ENCODE measurements at regions not wholly inside any gene's neighbourhood (a gene's known extent, or its start where the extent isn't known, plus 50 kb on each side); places are given as distances from the start of the nearest gene placed in this dataset.
A peak's percentile ranks its signal among the peaks of the same experiment; 100 is the strongest.

DNA sequence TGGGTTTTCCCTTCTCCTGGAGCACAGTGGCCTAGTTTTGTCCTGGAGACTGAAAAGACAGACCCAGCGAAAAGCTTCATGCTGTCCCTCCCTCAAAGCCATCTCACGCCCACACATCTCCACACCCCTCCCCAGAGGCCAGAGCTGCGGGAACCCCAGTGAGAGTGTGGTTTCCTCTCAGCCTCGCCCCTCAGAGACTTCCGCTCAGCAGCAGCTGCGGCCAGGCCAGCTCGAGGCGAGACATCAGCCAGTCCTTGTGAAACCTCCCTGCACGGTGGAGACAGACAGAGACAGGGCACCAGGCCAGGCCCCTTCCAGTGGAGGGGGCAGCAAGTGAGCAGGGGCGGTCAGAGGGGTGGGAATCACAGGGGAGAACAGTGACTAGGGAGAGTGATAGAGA lies 77.0 kb upstream of the TNRC6C start:
- DNase-seq (peak; percentile 72 to 79), ATAC-seq (peak; percentile 62)
- intact Hi-C loops (cut with DNase I, micrococcal nuclease), result no loop called here

- DNase-seq (no peak), ATAC-seq (no peak)
- intact Hi-C loops (cut with DNase I, micrococcal nuclease), result no loop called here
Measured at GRCh38 chr17:77882040-77882439, 76.5 kb upstream of the TNRC6C start.

DNA sequence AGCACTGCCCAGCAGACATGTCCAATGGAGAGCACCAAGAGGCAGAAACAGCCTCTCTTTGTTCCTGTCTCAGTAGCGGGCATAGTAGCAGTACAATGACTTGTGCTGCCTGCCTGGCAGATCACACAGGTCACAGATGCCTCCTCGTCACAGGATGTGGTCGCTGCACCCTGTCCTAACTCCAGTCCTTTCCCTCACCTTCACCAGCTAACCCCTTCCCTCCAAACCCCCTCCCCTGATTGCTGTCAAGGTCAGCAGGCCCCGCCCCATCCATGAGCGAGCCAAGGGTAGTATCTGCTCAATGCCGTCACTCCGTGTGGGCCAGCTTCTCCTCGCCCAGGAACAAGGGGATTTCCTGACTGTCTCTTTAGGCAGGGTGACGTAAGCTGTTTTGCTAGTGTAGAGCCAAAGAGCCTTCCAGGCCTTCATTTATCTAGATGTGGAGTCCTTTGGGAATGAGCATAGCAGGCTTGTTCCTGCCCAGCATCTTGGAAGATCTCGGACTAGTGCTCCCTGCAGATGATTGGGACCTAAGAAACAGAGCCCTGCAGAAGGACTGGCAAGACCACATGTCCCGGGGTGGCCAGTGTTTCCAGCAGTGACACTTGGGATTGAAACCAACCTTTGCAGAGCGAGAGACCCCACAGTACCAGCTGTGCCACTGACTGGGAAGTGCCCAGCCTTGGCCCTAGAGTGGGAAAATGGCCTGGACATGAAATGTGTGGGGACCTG lies 75.9 kb upstream of the TNRC6C start:
- ATAC-seq (peak; percentile 48), DNase-seq (peak; percentile 45 to 60)
- intact Hi-C loops (cut with DNase I, micrococcal nuclease), result no loop called here

GRCh38 chr17:77883213-77883650 lies 75.3 kb upstream of the TNRC6C start:
- intact Hi-C loops (cut with DNase I, micrococcal nuclease), result no loop called here
- no peak for DNase-seq
- ATAC-seq, result no peak

DNA sequence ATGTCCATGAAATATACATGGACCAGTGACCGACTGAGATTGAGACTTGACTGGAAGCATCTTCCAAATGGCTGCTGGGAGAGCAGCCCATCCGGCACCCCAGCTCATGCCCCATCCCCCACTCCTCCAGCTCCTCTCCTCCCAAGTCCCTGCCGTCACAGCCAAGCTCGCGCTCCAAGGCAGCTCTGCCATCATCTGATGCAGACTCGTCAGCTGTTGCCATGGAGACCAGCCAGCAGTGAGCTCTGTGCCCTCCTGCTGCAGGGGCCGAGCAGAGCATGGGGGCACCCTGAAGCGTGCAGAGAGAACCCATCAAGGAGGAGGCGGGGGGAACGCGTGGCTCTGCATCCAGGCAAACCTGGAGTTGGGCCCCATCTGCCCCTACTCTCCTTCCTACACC lies 74.5 kb upstream of the TNRC6C start:
- intact Hi-C loops (cut with DNase I, micrococcal nuclease), result no loop called here
- DNase-seq, result no peak
- no peak for ATAC-seq

DNA sequence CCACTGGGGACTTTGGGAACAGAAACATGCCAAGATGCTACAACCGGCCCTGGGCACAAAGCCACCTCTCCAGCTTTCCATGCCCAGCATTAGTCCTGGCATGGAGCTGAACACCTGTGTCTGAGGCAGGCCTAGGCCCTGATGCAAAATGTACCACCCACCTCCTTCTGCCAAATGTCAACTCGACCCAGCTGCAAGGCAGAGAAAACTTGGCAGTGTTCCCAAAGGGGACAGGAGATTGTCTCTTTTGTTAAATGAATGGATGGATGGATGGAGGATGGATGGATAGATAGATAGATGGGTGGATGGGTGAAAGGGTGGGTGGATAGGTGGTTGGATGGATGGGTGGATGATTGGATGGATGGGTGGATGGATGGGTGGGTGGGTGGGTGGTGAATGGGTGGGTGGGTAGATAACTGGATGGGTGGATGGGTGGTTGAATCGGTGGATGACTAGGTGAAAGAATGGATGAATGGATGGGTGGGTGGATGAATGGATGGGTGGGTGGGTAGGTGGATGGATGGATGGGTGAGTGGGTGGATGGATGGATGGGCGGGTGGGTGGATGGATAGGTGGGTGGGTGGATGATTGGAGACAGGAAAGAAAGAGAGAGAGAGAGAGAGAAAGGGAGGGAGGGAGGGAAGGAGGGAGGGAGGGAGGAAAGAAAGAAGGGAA lies 73.4 kb upstream of the TNRC6C start:
- no peak for DNase-seq
- no peak for ATAC-seq
- intact Hi-C loops (cut with DNase I, micrococcal nuclease), result no loop called here

- no peak for ATAC-seq
- intact Hi-C loops (cut with DNase I, micrococcal nuclease), result no loop called here
- DNase-seq, result no peak
Measured at GRCh38 chr17:77885678-77886386, 72.7 kb upstream of the TNRC6C start.

- no peak for ATAC-seq
- DNase-seq, result no peak
- intact Hi-C loops (cut with DNase I, micrococcal nuclease), result no loop called here
Measured at GRCh38 chr17:77886387-77886728, 72.1 kb upstream of the TNRC6C start.

GRCh38 chr17:77887110-77887463 lies 71.4 kb upstream of the TNRC6C start:
- intact Hi-C loops (cut with DNase I, micrococcal nuclease), result no loop called here
- no peak for ATAC-seq
- no peak for DNase-seq

- DNase-seq, result peak; percentile 67 to 72
- intact Hi-C loops (cut with DNase I, micrococcal nuclease), result no loop called here
- peak; percentile 50 for ATAC-seq
Measured at GRCh38 chr17:77887464-77888241, 70.8 kb upstream of the TNRC6C start.

DNA sequence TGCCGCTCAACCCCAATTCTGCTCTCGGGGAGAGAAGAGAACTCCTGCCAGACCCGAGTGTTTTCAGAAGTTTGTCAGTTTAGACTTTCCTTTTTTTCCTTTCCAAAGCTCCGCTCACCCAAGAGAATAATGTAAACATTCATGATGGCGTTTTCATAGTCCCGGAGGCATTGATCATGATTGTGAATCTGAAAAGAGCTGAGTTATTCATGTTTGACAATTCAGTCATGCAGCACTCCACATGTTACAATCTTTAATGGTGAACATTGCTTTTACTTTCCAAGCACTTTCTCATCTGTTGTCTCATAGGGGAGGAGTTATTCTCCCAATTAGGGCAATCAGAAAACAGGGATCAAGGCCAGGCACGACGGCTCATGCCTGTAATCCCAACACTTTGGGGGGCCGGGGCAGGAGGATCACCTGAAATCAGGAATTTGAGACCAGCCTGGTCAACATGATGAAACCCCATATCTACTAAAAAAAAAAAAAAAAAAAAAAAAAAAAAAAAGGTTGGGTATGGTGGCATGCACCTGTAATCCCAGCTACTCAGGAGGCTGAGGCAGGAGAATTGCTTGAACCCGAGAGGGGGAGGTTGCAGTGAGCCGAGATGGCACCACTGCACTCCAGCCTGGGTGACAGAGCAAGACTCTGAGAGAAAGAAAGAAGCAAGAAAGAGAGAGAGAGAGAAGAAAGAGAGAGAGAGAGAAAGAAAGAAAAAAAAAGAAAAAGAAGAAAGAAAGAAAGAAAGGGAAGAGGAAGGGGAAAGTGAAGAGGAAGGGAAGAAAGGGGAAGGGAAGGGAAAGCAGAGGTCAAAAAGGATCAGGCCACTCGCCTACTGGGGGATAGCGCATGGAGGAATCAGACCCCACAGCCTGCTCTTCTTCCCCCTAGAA lies 70.0 kb upstream of the TNRC6C start:
- ATAC-seq (no peak), DNase-seq (no peak)

DNA sequence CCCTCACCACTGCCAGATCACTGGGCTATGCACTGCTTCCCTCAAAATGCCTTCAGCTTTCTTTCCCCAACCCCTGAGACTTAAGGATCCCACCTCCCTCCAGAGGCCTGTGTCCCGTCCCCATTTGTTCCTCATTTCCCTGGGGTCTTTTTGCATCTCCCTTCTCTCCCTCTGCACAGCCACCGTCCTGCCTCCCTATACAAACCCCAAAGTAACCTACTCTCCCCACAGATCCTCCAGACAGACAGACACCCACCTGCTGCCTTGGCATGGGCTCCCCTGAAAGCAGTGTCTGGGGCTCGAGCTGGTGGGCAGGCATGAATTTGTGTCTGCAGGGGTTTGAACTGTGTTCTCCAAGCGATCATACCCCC lies 69.4 kb upstream of the TNRC6C start:
- no peak for ATAC-seq
- intact Hi-C loops (cut with DNase I, micrococcal nuclease), result no loop called here
- no peak for DNase-seq

More for the DNA sequence above, 70.0 kb upstream of the TNRC6C start:
- intact Hi-C loops (cut with DNase I, micrococcal nuclease), result no loop called here

DNA sequence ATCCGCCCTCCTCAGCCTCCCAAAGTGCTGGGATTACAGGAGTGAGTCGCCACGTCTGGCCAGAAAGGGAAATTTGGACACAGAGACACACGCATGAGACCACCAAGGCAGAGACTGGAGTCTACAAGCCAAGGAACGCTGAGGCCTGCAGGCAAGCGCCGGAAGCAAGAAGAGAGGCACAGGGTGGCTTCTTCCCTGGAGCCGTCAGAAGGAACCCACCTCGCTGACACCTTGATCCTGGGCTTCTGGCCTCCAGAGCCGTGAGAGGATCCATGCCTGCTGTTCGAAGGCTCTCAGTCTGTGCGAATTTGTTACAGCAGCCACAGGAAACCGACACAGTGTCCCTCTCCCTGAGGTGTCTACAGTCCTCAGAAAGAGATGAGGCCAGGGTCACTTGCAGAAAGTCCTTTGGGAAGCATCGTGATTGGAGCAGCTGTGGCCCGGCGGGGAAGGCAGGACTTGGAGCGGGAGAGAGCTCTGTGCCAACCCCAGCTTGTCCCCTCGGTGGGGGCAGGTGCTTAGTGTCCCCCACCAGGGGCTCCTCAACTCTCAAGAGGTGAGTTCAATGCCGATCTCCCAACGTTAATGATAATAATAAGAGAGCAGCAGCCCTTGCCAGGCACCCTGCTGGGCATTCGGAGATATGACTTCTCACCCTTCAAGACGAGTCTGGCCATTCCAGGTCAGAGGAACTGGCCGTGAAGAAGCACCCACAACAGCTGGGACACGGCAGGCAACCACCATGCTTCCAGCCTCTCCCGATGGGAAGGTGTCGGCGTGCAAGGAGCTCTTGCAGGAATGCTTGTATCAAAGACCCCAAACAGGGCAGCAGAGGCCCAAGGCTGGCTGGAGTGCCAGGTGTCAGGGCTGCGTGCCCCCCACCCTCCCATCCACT lies 68.4 kb upstream of the TNRC6C start:
- ATAC-seq (no peak), DNase-seq (no peak)
- intact Hi-C loops (cut with DNase I, micrococcal nuclease), result no loop called here

DNA sequence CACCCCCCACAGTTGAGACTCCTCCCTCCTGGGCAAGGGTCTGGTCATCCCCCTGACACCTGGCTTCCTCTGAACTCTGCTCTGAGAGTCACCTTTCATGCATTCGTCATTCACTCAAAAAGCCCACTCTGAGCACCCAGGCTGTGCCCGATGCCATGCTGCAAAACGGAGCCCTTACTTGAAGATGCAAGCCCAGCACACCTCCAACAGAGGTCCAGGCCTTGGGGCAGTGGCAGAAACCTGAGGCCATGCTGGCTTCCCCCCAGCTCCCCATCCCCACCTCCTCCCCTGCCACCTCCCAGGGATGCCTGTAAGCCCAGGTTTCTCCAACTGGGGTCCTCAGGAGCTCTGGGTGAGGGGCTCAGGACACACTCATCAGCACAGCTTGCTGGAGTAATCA lies 67.7 kb upstream of the TNRC6C start:
- no peak for DNase-seq
- intact Hi-C loops (cut with DNase I, micrococcal nuclease), result no loop called here
- no peak for ATAC-seq

- DNase-seq (no peak), ATAC-seq (no peak)
- intact Hi-C loops (cut with DNase I, micrococcal nuclease), result no loop called here
Measured at GRCh38 chr17:77891602-77892001, 66.9 kb upstream of the TNRC6C start.

GRCh38 chr17:77892031-77892430 lies 66.5 kb upstream of the TNRC6C start:
- ATAC-seq (no peak), DNase-seq (no peak)
- intact Hi-C loops (cut with DNase I, micrococcal nuclease), result no loop called here

GRCh38 chr17:77892469-77893143 lies 65.9 kb upstream of the TNRC6C start:
- intact Hi-C loops (cut with DNase I, micrococcal nuclease), result no loop called here
- ATAC-seq (no peak), DNase-seq (peak in 1 of 2 donors; percentile 6)
